H1 (cell line): ENCODE measurements at regions not wholly inside any gene's neighbourhood (a gene's known extent, or its start where the extent isn't known, plus 50 kb on each side); places are given as distances from the start of the nearest gene placed in this dataset.

ENCODE experiments used
- ATF3 ChIP-seq: IDR thresholded peaks from 2 replicates; pipeline ENCODE4 v1.6.1; 2011; ENCODE audit warnings: low read depth, mild to moderate bottlenecking, low read length; ENCODE audit not compliant: insufficient read depth
- CBX5 ChIP-seq: fragments of 300-800, 300-1000 bp; sonication (generic); IDR thresholded peaks from 2 replicates; pipeline ENCODE4 v1.7.1; 2016; ENCODE audit warnings: antibody characterized with exemption, low read length, low read depth
- CHD1 ChIP-seq: IDR thresholded peaks from 2 replicates; pipeline ENCODE4 v1.6.1; 2012; ENCODE audit warnings: low read depth, low read length, improper control_type of control experiment
- CREB1 ChIP-seq: IDR thresholded peaks from 2 replicates; pipeline ENCODE4 v1.6.1; 2012; ENCODE audit warnings: inconsistent platforms
- EGR1 ChIP-seq: IDR thresholded peaks from 2 replicates; pipeline ENCODE4 v1.6.1; 2011; ENCODE audit warnings: low read depth, low read length, borderline replicate concordance
- FOSL1 ChIP-seq: IDR thresholded peaks from 2 replicates; pipeline ENCODE4 v1.6.1; 2011; ENCODE audit warnings: mild to moderate bottlenecking, low read depth, low read length, moderate library complexity; ENCODE audit not compliant: insufficient read depth
- GABPA ChIP-seq: IDR thresholded peaks from 2 replicates; pipeline ENCODE4 v1.6.1; 2011; ENCODE audit warnings: mild to moderate bottlenecking, low read length, moderate library complexity, borderline replicate concordance; ENCODE audit not compliant: insufficient read depth
- GTF2F1 ChIP-seq: IDR thresholded peaks from 2 replicates; pipeline ENCODE4 v1.6.1; 2012; ENCODE audit warnings: low read depth, low read length, improper control_type of control experiment, borderline replicate concordance
- HDAC2 ChIP-seq, 2 experiments: fragments of 300-600 bp in 1 of 2; sonication (generic) in 1 of 2; IDR thresholded peaks; 2 replicates each; pipeline ENCODE4 v1.6.1; 2011 to 2012; ENCODE audit warnings: low read depth in 2 of 2, low read length in 2 of 2, mild to moderate bottlenecking in 2 of 2, moderate library complexity in 2 of 2, borderline replicate concordance in 1 of 2, inconsistent platforms in 1 of 2
- KDM1A ChIP-seq: fragments of 200-600, 300-600 bp; sonication (generic); IDR thresholded peaks from 2 replicates; pipeline ENCODE4 v1.7.1; 2016; ENCODE audit warnings: mild to moderate bottlenecking, low read length, borderline replicate concordance
- KDM4A ChIP-seq: IDR thresholded peaks from one replicate; pipeline ENCODE4 v1.7.1; 2012; ENCODE audit warnings: low read depth, mild to moderate bottlenecking, moderate library complexity, low read length, inconsistent platforms; ENCODE audit not compliant: severe bottlenecking
- NANOG ChIP-seq: IDR thresholded peaks from 2 replicates; pipeline ENCODE4 v1.6.1; 2011; ENCODE audit warnings: low read length, low read depth, mild to moderate bottlenecking, inconsistent platforms; ENCODE audit not compliant: insufficient read depth, poor library complexity, severe bottlenecking
- RFX5 ChIP-seq: IDR thresholded peaks from 2 replicates; pipeline ENCODE4 v1.6.1; 2011; ENCODE audit warnings: low read depth, low read length, improper control_type of control experiment, borderline replicate concordance
- TEAD4 ChIP-seq: IDR thresholded peaks from 2 replicates; pipeline ENCODE4 v1.6.1; 2012; ENCODE audit warnings: low read depth, low read length, inconsistent platforms, mixed read lengths
- TF ChIP-seq, protein P1 (sequence below): IDR thresholded peaks from 2 replicates; pipeline ENCODE4 v1.6.1; 2012; ENCODE audit warnings: low read length, inconsistent platforms

GRCh38 chr14:83491091-83491490, 1957.4 kb upstream of the SEL1L start (continued):
- TF ChIP-seq KDM1A = no peak
- no peak for TF ChIP-seq CREB1
- TF ChIP-seq FOSL1 = no peak
- no peak for TF ChIP-seq HDAC2 (IDR thresholded peaks at IDR 0.05; ENCODE audit: borderline replicate concordance in 1 of 2, low read depth in 2 of 2, low read length in 2 of 2)
- no peak for TF ChIP-seq ATF3
- TF ChIP-seq GABPA = no peak
- TF ChIP-seq TEAD4 = no peak
- no peak for TF ChIP-seq CHD1
- TF ChIP-seq NANOG = no peak
- no peak for TF ChIP-seq KDM4A
- TF ChIP-seq CBX5 = no peak
- TF ChIP-seq, protein P1, sequence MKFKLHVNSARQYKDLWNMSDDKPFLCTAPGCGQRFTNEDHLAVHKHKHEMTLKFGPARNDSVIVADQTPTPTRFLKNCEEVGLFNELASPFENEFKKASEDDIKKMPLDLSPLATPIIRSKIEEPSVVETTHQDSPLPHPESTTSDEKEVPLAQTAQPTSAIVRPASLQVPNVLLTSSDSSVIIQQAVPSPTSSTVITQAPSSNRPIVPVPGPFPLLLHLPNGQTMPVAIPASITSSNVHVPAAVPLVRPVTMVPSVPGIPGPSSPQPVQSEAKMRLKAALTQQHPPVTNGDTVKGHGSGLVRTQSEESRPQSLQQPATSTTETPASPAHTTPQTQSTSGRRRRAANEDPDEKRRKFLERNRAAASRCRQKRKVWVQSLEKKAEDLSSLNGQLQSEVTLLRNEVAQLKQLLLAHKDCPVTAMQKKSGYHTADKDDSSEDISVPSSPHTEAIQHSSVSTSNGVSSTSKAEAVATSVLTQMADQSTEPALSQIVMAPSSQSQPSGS = no peak
- TF ChIP-seq EGR1 = no peak
- no peak for TF ChIP-seq GTF2F1
- no peak for TF ChIP-seq RFX5
